Gastrocnemius medialis (tissue), 4 donors: ENCODE measurements at regions not wholly inside any gene's neighbourhood (a gene's known extent, or its start where the extent isn't known, plus 50 kb on each side); places are given as distances from the start of the nearest gene placed in this dataset.

Source experiments
- POLR2A ChIP-seq, 2 donors: fragments of 450-650 bp; IDR thresholded peaks; one replicate each; pipeline ENCODE4 v1.6.1; 2017; ENCODE audit warnings: antibody characterized with exemption in 2 of 2, mild to moderate bottlenecking in 2 of 2, moderate library complexity in 2 of 2
- TF ChIP-seq, protein P1 (sequence below), 5 experiments: fragments of 450-650 bp in 3 of 5; fragments of 200-600 bp in 2 of 5; sonication (generic) in 2 of 5; IDR thresholded peaks in 4 of 5; conservative IDR thresholded peaks in 1 of 5; 1 replicate in 4 of 5; 2 replicates in 1 of 5; pipeline ENCODE4 v1.5.1; 2016 to 2019; ENCODE audit warnings: antibody characterized with exemption in 5 of 5, mild to moderate bottlenecking in 3 of 5, moderate library complexity in 3 of 5

DNA sequence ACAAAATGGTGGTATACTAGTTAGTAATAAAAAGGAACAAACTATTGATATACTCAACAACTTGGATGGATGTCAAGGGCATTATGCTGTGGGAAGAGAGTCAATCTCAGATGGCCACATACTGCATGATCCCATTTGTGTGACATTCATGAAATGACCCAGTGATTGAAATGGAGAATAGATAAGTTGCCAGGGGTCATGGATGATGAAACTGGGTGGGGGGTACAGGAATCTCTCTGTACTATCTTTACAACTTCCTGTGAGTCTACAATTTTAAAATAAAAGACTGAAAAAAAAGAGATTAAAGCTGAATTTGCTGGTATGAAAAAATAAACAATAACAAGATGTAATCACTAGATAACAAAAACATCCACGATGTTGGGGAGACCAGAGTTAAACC is 70.5 kb upstream of the CDYL2 start:
- TF ChIP-seq, protein P1, sequence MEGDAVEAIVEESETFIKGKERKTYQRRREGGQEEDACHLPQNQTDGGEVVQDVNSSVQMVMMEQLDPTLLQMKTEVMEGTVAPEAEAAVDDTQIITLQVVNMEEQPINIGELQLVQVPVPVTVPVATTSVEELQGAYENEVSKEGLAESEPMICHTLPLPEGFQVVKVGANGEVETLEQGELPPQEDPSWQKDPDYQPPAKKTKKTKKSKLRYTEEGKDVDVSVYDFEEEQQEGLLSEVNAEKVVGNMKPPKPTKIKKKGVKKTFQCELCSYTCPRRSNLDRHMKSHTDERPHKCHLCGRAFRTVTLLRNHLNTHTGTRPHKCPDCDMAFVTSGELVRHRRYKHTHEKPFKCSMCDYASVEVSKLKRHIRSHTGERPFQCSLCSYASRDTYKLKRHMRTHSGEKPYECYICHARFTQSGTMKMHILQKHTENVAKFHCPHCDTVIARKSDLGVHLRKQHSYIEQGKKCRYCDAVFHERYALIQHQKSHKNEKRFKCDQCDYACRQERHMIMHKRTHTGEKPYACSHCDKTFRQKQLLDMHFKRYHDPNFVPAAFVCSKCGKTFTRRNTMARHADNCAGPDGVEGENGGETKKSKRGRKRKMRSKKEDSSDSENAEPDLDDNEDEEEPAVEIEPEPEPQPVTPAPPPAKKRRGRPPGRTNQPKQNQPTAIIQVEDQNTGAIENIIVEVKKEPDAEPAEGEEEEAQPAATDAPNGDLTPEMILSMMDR (IDR thresholded peaks at IDR 0.05 in 4 of 5, conservative IDR thresholded peaks at IDR 0.05 in 1 of 5), result no peak
- TF ChIP-seq POLR2A (IDR thresholded peaks at IDR 0.05), result no peak
